ENCODE measurements at regions not wholly inside any gene's neighbourhood (a gene's known extent, or its start where the extent isn't known, plus 50 kb on each side); places are given as distances from the start of the nearest gene placed in this dataset.

DNA sequence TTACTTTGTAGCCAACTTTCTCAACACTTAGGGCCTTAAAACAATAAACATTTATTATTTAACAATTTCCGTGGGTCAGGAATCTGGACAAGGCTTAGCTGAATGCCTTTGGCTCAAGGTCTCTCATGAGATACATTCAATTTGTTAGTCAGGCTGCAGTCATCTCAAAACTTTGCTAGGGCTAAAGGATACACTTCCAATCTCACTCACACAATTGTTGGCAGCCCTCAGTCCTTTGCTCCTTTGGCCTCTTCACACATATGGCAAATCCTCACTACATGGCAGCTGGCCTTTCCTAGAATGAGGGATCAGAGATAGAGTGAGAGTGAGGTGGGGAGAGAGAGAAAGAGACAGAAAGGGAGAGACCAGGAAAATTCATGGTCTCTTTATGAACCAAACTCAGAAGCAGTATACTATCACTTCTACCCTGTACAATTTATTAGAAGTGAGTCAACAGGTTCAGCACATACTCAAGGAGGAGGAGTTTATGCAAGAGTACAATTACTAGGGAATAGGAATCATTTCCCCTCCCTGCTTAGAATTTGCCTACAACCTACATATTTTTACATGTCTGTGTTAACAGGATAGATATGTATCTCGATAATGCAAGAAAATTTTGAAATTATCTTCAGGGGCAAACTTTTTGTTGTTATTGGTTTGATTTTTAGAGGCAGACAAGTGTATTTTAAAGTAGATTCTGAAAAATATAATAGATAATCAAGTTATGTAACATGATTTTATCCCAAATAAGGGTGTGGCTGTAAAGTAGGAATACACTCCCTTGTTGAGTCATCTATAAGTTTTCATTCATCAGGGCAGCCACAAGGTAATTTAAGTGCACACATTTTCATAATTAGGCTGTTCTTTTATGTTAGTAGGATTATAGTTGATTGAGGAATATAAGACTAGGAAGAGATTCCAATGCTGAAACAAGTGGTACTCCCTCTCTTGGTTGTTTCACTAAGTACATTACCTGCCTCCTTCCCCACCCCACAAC lies 85.9 kb upstream of the HMGCLL1 start:
- CTCF ChIA-PET, result no interaction called here
- DNase-seq (ENCODE audit: low read depth), result no peak
- POLR2A ChIA-PET, result no interaction called here
- H3K36me3 ChIP-seq (ENCODE audit: control insufficient read depth, insufficient read depth, low read length), result no peaks in the 10 kb centered on the region
- H3K4me3 ChIP-seq (ENCODE audit: low read depth, low read length), result no peak overlapping the region
- TF ChIP-seq, protein P1, sequence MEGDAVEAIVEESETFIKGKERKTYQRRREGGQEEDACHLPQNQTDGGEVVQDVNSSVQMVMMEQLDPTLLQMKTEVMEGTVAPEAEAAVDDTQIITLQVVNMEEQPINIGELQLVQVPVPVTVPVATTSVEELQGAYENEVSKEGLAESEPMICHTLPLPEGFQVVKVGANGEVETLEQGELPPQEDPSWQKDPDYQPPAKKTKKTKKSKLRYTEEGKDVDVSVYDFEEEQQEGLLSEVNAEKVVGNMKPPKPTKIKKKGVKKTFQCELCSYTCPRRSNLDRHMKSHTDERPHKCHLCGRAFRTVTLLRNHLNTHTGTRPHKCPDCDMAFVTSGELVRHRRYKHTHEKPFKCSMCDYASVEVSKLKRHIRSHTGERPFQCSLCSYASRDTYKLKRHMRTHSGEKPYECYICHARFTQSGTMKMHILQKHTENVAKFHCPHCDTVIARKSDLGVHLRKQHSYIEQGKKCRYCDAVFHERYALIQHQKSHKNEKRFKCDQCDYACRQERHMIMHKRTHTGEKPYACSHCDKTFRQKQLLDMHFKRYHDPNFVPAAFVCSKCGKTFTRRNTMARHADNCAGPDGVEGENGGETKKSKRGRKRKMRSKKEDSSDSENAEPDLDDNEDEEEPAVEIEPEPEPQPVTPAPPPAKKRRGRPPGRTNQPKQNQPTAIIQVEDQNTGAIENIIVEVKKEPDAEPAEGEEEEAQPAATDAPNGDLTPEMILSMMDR (IDR thresholded peaks at IDR 0.05; ENCODE audit: insufficient read depth, low read depth, low read length), result no peak
- H3K27me3 ChIP-seq (ENCODE audit: control insufficient read depth, insufficient read depth, low read length), result no peaks in the 10 kb centered on the region; the same call in 1 of the 2 replicates

DNA sequence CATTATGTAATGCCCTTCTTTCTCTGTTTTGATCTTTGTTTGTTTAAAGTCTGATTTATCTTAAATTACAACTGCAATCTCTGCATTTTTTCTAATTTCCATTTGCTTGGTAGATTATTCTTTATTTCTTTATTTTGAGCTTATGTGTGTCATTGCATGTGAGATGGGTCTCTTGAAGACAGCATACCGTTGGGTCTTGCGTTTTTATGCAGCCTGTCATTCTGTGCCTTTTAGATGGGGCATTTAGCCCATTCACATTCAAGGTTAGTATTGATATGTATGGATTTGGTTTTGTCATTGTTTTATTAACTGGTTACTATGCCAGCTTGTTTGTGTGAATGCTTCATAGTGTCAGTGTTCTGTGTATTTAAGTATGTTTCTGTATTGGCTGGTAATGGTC lies 84.9 kb upstream of the HMGCLL1 start:
- Histone ChIP-seq H3K27me3 (ENCODE audit: control insufficient read depth, insufficient read depth, low read length) (no peaks in the 10 kb centered on the region), H3K36me3 (ENCODE audit: control insufficient read depth, insufficient read depth, low read length) (no peaks in the 10 kb centered on the region), H3K4me3 (ENCODE audit: low read depth, low read length) (no peak overlapping the region)
- POLR2A ChIA-PET, result no interaction called here
- TF ChIP-seq, protein P1 (IDR thresholded peaks at IDR 0.05; ENCODE audit: insufficient read depth, low read depth, low read length), result no peak
- CTCF ChIA-PET, result no interaction called here
- no peak for DNase-seq (ENCODE audit: low read depth)

DNA sequence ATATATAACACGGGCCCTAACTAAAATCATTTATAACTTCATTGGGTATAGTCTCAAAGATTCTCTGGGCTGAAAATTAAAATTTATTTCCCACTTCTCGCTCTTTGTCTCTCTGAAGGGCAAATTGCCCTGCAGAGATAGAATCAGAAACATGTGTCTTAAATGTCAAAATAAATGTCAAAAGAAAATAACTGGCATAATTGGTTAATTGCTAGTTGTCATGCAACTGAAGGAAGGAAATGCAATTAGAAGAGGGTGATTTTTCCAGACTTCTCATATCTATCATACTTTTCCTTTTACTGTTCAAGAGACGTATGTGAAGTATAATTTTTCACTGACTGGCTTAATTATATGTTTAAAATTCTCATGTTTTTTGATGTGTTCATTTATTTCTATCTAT lies 80.3 kb upstream of the HMGCLL1 start:
- CTCF ChIA-PET, result no interaction called here
- H3K4me3 ChIP-seq (ENCODE audit: low read depth, low read length), result no peak overlapping the region
- no peaks in the 10 kb centered on the region for H3K27me3 ChIP-seq (ENCODE audit: control insufficient read depth, insufficient read depth, low read length)
- TF ChIP-seq, protein P1 (IDR thresholded peaks at IDR 0.05; ENCODE audit: insufficient read depth, low read depth, low read length), result no peak
- POLR2A ChIA-PET, result no interaction called here
- DNase-seq (ENCODE audit: low read depth), result no peak
- H3K36me3 ChIP-seq (ENCODE audit: control insufficient read depth, insufficient read depth, low read length), result no peaks in the 10 kb centered on the region

DNA sequence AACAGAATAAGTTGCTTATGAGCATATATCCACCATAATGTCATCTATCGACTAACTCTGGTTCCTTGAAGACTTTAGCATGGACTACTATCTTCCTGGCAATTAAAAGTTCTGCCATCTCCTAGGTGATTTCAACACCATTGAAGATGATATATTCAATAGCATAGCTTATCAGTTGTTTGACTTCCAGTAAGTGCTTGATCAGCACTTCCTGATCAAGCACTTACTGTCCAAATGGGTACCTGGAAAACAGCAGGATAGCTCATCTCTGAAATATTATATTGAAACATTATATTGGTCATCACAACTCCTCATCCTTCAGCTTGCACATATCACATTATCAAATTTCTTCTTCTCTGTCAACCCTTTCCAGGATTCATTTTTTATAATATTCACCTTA lies 75.5 kb upstream of the HMGCLL1 start:
- Histone ChIP-seq H3K4me3 (ENCODE audit: low read depth, low read length) (no peak overlapping the region), H3K36me3 (ENCODE audit: control insufficient read depth, insufficient read depth, low read length) (no peaks in the 10 kb centered on the region), H3K27me3 (ENCODE audit: control insufficient read depth, insufficient read depth, low read length) (peaks cover 2% of the 10 kb centered on the region; the same call in 1 of the 2 replicates)
- ChIA-PET CTCF (no interaction called here), POLR2A (no interaction called here)
- DNase-seq (ENCODE audit: low read depth), result no peak
- TF ChIP-seq, protein P1 (IDR thresholded peaks at IDR 0.05; ENCODE audit: insufficient read depth, low read depth, low read length), result no peak

DNA sequence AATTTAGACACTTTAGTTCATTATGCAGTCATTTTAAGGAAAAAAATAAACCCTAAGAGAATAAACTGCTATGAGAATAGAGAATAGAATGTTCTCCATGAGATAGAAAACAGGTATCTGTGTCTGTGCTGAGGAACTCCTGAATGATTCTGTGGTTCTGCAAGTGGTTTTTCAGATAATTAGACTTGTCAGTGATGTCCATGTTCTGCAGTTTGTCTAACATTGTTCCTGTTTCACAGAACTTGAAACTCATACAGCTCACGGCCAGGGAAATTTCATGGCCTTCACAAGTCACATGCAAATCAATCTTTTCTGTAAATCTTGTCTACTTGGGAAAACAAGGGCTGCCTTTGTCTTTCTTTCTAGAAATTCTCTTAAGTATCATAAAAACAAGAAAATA lies 73.4 kb upstream of the HMGCLL1 start:
- H3K36me3 ChIP-seq (ENCODE audit: control insufficient read depth, insufficient read depth, low read length), result no peaks in the 10 kb centered on the region
- DNase-seq (ENCODE audit: low read depth), result no peak
- TF ChIP-seq, protein P1 (IDR thresholded peaks at IDR 0.05; ENCODE audit: insufficient read depth, low read depth, low read length), result no peak
- H3K4me3 ChIP-seq (ENCODE audit: low read depth, low read length), result no peak overlapping the region
- H3K27me3 ChIP-seq (ENCODE audit: control insufficient read depth, insufficient read depth, low read length), result peaks cover 2% of the 10 kb centered on the region; the same call in 1 of the 2 replicates
- CTCF ChIA-PET, result no interaction called here
- POLR2A ChIA-PET, result no interaction called here
